Uterus (tissue), 3 donors: ENCODE measurements at regions not wholly inside any gene's neighbourhood (a gene's known extent, or its start where the extent isn't known, plus 50 kb on each side); places are given as distances from the start of the nearest gene placed in this dataset.
"Not testable (repeated sequence)": the region's sequence is repeated elsewhere in the genome, so short reads cannot be mapped to it uniquely, and the experiment has no call there.

Experiments used
- DNase-seq, 2 donors: peaks; one replicate each; pipeline ENCODE4 v3.0.0-alpha.2; 2019 to 2020
- H3K27ac ChIP-seq, 2 donors: fragments of 200-600 bp; sonication (generic); 1 replicate in 1 of 2; 2 replicates in 1 of 2; pipeline ENCODE4 v1.5.1; 2016 to 2018
- H3K27me3 ChIP-seq, 2 donors: fragments of 200-600 bp; sonication (generic); one replicate each; pipeline ENCODE4 v1.5.1; 2018 to 2019; ENCODE audit warnings: control low read depth in 1 of 2
- H3K36me3 ChIP-seq, 2 donors: fragments of 200-600 bp; sonication (generic); one replicate each; pipeline ENCODE4 v1.5.1; 2019; ENCODE audit warnings: control low read depth in 1 of 2
- H3K4me1 ChIP-seq, 2 donors: fragments of 200-600 bp; sonication (generic); one replicate each; pipeline ENCODE4 v1.5.1; 2018 to 2019; ENCODE audit warnings: control low read depth in 1 of 2
- H3K4me3 ChIP-seq, 2 donors: fragments of 200-600 bp; sonication (generic); 1 replicate in 1 of 2; 2 replicates in 1 of 2; pipeline ENCODE4 v1.5.1; 2018 to 2019; ENCODE audit warnings: mild to moderate bottlenecking in 1 of 2
- H3K9me3 ChIP-seq, 2 donors: fragments of 200-600 bp; sonication (generic); one replicate each; pipeline ENCODE4 v1.5.1; 2019; ENCODE audit warnings: control low read depth in 1 of 2
- POLR2A ChIP-seq, 2 donors: fragments of 450-650 bp; IDR thresholded peaks; one replicate each; pipeline ENCODE4 v1.6.1; 2016; ENCODE audit warnings: antibody characterized with exemption in 2 of 2, mild to moderate bottlenecking in 1 of 2, moderate library complexity in 1 of 2
- intact Hi-C: fragments of 100-400 bp; cut with DNase I; formaldehyde crosslinking; loops from one replicate; pipeline ENCODE4 v1.15.1; 2023; ENCODE audit warnings: low total_unique reads
- TF ChIP-seq, protein P1 (sequence below), 4 experiments: fragments of 200-600 bp in 2 of 4; fragments of 450-650 bp in 2 of 4; sonication (generic) in 2 of 4; IDR thresholded peaks; one replicate each; pipeline ENCODE4 v1.5.1; 2016 to 2019; ENCODE audit warnings: antibody characterized with exemption in 4 of 4, mild to moderate bottlenecking in 2 of 4, moderate library complexity in 1 of 4
- donor health status: DM: yes; HTN: yes; CAD: no.

DNA sequence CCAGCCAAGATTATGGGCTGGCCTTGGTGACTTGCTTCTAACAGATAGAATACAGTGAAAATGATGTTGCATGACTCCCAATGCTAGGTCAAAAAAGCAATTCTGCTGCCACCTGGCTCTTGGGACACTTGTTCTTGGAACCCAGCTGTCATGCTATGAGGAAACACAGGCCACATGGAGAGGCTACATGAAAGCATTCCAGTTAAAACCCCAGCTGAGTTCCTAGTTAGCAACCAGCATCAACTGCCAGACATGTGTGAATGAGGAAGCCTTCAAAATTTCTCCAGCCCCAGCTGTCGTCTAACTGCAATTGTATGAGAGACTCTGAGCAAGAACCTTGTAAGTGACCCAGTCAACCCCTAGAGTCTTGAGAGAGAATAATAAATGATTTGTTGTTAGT, 105.2 kb upstream of the FGF16 start:
- Histone ChIP-seq H3K4me3 (no peak overlapping the region), H3K36me3 (no peaks in the 10 kb centered on the region), H3K27me3 (no peaks in the 10 kb centered on the region), H3K9me3 (no peaks in the 10 kb centered on the region), H3K4me1 (no peaks in the 10 kb centered on the region), H3K27ac (no peak overlapping the region)
- no peak for DNase-seq
- TF ChIP-seq, protein P1, sequence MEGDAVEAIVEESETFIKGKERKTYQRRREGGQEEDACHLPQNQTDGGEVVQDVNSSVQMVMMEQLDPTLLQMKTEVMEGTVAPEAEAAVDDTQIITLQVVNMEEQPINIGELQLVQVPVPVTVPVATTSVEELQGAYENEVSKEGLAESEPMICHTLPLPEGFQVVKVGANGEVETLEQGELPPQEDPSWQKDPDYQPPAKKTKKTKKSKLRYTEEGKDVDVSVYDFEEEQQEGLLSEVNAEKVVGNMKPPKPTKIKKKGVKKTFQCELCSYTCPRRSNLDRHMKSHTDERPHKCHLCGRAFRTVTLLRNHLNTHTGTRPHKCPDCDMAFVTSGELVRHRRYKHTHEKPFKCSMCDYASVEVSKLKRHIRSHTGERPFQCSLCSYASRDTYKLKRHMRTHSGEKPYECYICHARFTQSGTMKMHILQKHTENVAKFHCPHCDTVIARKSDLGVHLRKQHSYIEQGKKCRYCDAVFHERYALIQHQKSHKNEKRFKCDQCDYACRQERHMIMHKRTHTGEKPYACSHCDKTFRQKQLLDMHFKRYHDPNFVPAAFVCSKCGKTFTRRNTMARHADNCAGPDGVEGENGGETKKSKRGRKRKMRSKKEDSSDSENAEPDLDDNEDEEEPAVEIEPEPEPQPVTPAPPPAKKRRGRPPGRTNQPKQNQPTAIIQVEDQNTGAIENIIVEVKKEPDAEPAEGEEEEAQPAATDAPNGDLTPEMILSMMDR (IDR thresholded peaks at IDR 0.05), result no peak
- no peak for TF ChIP-seq POLR2A (IDR thresholded peaks at IDR 0.05)
- intact Hi-C loops, result no loop called here

DNA sequence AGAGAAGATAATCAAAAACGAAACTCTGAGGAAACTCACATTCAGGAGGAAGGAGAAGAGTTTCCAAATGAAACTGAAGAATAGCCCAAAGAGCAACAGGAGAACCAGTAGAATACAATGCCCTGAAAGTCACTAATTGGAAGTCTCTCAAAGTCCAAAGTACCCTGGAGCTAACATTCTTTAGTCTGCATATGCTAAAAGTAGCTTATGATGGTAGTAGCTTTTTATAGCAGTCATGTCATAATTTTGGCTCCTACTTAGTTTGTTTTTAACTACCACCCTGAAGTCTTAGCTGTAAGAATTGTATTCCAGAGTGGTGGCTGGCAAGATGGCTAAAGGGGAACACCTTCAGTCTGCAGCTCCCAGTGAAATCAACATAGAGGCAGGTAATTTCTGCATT, 100.3 kb upstream of the FGF16 start:
- Histone ChIP-seq H3K4me1 (no peaks in the 10 kb centered on the region), H3K27ac (no peak overlapping the region), H3K27me3 (no peaks in the 10 kb centered on the region), H3K4me3 (no peak overlapping the region), H3K36me3 (no peaks in the 10 kb centered on the region), H3K9me3 (no peaks in the 10 kb centered on the region)
- DNase-seq, result no peak
- TF ChIP-seq, protein P1 (IDR thresholded peaks at IDR 0.05), result no peak
- no peak for TF ChIP-seq POLR2A (IDR thresholded peaks at IDR 0.05)
- intact Hi-C loops, result no loop called here

DNA sequence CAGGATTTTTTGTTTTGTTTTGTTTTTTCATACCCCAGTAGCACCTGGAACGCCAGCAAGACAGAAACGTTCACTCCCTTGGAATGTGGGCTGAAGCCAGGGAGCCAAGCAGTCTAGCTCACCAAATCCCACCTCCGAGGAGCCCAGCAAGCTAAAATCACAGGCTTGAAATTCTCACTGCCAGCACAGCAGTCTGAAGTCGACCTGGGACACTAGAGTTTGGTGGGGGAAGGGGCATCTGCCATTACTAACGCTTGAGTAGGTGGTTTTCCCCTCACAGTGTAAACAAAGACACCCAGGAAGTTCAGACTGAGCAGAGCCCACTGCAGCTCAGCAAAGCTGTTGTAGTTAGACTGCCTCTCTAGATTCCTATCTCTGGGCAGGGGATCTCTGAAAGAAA, 99.6 kb upstream of the FGF16 start:
- TF ChIP-seq, protein P1 (IDR thresholded peaks at IDR 0.05), result no peak
- no peak for TF ChIP-seq POLR2A (IDR thresholded peaks at IDR 0.05)
- Histone ChIP-seq H3K27me3 (no peaks in the 10 kb centered on the region), H3K4me3 (no peak overlapping the region), H3K27ac (no peak overlapping the region), H3K36me3 (no peaks in the 10 kb centered on the region), H3K4me1 (no peaks in the 10 kb centered on the region), H3K9me3 (no peaks in the 10 kb centered on the region)
- intact Hi-C loops, result no loop called here
- DNase-seq, result no peak

DNA sequence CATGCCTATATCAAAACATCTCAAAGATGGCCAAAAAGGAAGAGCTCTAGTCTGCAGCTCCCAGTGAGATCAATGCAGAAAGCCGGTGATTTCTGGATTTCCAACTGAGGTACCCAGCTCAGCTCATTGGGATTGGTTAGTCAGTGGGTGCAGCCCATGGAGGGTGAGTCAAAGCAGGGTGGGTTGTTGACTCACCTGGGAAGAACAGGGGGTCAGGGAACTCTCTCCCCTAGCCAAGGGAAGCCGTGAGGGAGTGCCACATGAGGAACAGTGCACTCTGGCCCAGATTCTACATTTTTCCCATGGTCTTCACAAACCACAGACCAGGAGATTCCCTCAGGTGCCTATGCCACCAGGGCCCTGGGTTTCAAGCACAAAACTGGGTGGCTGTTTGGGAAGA, 57.3 kb upstream of the FGF16 start:
- intact Hi-C loops, result no loop called here
- Histone ChIP-seq H3K27me3 (no peaks in the 10 kb centered on the region), H3K9me3 (no peaks in the 10 kb centered on the region), H3K4me3 (no peak overlapping the region), H3K27ac (no peak overlapping the region), H3K4me1 (no peaks in the 10 kb centered on the region), H3K36me3 (no peaks in the 10 kb centered on the region)
- TF ChIP-seq, protein P1 (IDR thresholded peaks at IDR 0.05), result no peak
- no peak for TF ChIP-seq POLR2A (IDR thresholded peaks at IDR 0.05)
- no peak for DNase-seq

DNA sequence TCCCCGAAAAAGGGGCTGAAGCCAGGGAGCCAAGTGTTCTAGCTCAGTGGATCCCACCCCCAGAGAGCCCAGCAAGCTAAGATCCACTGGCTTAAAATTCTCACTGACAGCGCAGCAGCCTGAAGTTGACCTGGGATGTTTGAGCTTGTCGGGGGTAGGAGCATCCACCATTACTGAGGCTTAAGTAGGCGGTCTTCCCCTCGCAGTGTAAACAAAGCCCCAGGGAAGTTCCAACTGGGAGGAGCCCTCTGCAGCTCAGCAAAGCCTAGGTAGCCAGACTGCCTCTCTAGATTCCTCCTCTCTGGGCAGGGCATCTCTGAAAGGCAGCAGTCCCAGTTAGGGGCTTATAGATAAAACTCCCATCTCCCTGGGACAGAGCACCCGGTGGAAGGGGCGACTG, 56.8 kb upstream of the FGF16 start:
- intact Hi-C loops, DNase-seq, H3K9me3 ChIP-seq, H3K4me1 ChIP-seq, H3K27me3 ChIP-seq, H3K27ac ChIP-seq, H3K4me3 ChIP-seq, H3K36me3 ChIP-seq: not testable (repeated sequence)

DNA sequence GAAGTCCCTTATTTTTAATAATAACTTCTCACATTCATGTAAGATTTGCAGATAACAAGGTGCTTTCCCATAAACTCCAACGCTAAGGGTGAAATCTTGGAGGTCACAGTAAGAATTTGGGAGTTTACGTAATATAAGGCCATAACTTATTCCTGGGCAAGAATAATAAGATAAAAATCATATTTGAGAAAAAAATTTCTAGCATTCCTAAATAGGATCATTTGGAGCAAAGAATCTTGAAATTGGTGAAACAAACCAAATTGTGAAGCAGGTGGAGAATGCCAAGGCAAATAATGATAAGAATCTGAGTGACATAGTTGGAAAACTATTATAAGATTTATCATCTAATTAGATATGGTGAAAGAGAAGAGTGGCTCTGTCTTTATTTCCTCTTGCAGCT, 50.4 kb upstream of the FGF16 start:
- intact Hi-C loops, result no loop called here
- no peak for DNase-seq
- Histone ChIP-seq H3K27me3 (no peaks in the 10 kb centered on the region), H3K4me1 (no peaks in the 10 kb centered on the region), H3K9me3 (no peaks in the 10 kb centered on the region), H3K36me3 (no peaks in the 10 kb centered on the region), H3K27ac (no peak overlapping the region), H3K4me3 (no peak overlapping the region)
- no peak for TF ChIP-seq POLR2A (IDR thresholded peaks at IDR 0.05)
- TF ChIP-seq, protein P1 (IDR thresholded peaks at IDR 0.05), result no peak
